H1 (cell line): ENCODE measurements at regions not wholly inside any gene's neighbourhood (a gene's known extent, or its start where the extent isn't known, plus 50 kb on each side); places are given as distances from the start of the nearest gene placed in this dataset.

Experiments
- CTCF ChIA-PET: fragments of 300-600 bp; sonication (Branson Sonifier 250); formaldehyde crosslinking; loops from one replicate; lab custom pipeline; 2021; ENCODE audit not compliant: partially characterized antibody; lab: Charles Lee
- POLR2A ChIA-PET: fragments of 300-600 bp; sonication (Branson Sonifier 250); formaldehyde crosslinking; loops from one replicate; lab custom pipeline; 2021; ENCODE audit warnings: inconsistent platforms; ENCODE audit not compliant: partially characterized antibody; lab: Charles Lee
- DNase-seq, 2 experiments: peaks; one replicate each; pipeline versions ENCODE4 v3.0.0 to v3.0.0-alpha.2; 2010 to 2022; ENCODE audit warnings: low spot score in 2 of 2, low read depth in 1 of 2, mixed read lengths in 1 of 2
- FAIRE-seq: peaks from 2 replicates; lab custom pipeline; 2011; peaks lifted over from hg19 to GRCh38; lab: Jason Lieb, UNC
- H2AFZ ChIP-seq: 2 replicates; pipeline ENCODE4 v1.8.1; 2012; ENCODE audit warnings: low read length, inconsistent platforms
- H2AK5ac ChIP-seq: 2 replicates; pipeline ENCODE4 v1.6.1; 2013; ENCODE audit warnings: low read depth, low read length
- H2BK120ac ChIP-seq: replicated peaks from 2 replicates; pipeline ENCODE3; 2013; ENCODE audit warnings: low read depth, low read length, inconsistent platforms
- H2BK12ac ChIP-seq: 2 replicates; pipeline ENCODE4 v1.6.1; 2013; ENCODE audit warnings: low read depth, low read length
- H2BK15ac ChIP-seq: 2 replicates; pipeline ENCODE4 v1.6.1; 2013; ENCODE audit warnings: low read length
- H2BK20ac ChIP-seq: 2 replicates; pipeline ENCODE4 v1.6.1; 2013; ENCODE audit warnings: low read length
- H2BK5ac ChIP-seq: 2 replicates; pipeline ENCODE4 v1.6.1; 2013; ENCODE audit warnings: low read depth, low read length
- H3K14ac ChIP-seq: 2 replicates; pipeline ENCODE4 v1.6.1; 2013; ENCODE audit warnings: inconsistent platforms; ENCODE audit not compliant: insufficient read length
- H3K18ac ChIP-seq: 2 replicates; pipeline ENCODE4 v1.6.1; 2013; ENCODE audit warnings: low read length; ENCODE audit errors: extremely low read depth
- H3K23ac ChIP-seq: 2 replicates; pipeline ENCODE4 v1.6.1; 2013; ENCODE audit warnings: inconsistent platforms; ENCODE audit not compliant: insufficient read length
- H3K23me2 ChIP-seq: 2 replicates; pipeline ENCODE4 v1.6.1; 2013; ENCODE audit warnings: low read depth, low read length
- H3K27ac ChIP-seq: 2 replicates; pipeline ENCODE4 v1.6.1; 2011; ENCODE audit warnings: low read depth, low read length, inconsistent platforms
- H3K27me3 ChIP-seq, 4 experiments: replicated peaks in 1 of 4; 1 replicate in 1 of 4; 2 replicates in 3 of 4; pipeline versions ENCODE4 v1.6.1 to v1.8.1; 2011 to 2013; ENCODE audit warnings: low read length in 3 of 4, mild to moderate bottlenecking in 3 of 4, inconsistent platforms in 2 of 4, mixed read lengths in 2 of 4, moderate library complexity in 1 of 4; ENCODE audit not compliant: control insufficient read depth in 3 of 4, insufficient read depth in 3 of 4; ENCODE audit errors: extremely low read depth in 1 of 4
- H3K36me3 ChIP-seq, 4 experiments: 2 replicates each; pipeline versions ENCODE4 v1.6.1 to v1.8.1; 2011 to 2013; ENCODE audit warnings: mild to moderate bottlenecking in 4 of 4, low read length in 3 of 4, moderate library complexity in 2 of 4, control low read depth in 1 of 4, inconsistent platforms in 1 of 4; ENCODE audit not compliant: insufficient read depth in 4 of 4, control insufficient read depth in 2 of 4
- H3K4ac ChIP-seq: replicated peaks from 2 replicates; pipeline ENCODE3; 2013; ENCODE audit warnings: low read length, low read depth, mixed read lengths, inconsistent platforms; ENCODE audit not compliant: insufficient read length
- H3K4me1 ChIP-seq, 4 experiments: replicated peaks in 1 of 4; 1 replicate in 1 of 4; 2 replicates in 3 of 4; pipeline versions ENCODE4 v1.6.1 to v1.8.1; 2011 to 2013; ENCODE audit warnings: low read length in 3 of 4, inconsistent platforms in 2 of 4, mixed read lengths in 1 of 4; ENCODE audit not compliant: insufficient read depth in 4 of 4, control insufficient read depth in 3 of 4
- H3K4me2 ChIP-seq, 2 experiments: 2 replicates each; pipeline versions ENCODE4 v1.6.1 to v1.8.1; 2011 to 2013; ENCODE audit warnings: low read depth in 2 of 2, low read length in 2 of 2, control low read depth in 1 of 2, inconsistent platforms in 1 of 2, mild to moderate bottlenecking in 1 of 2; ENCODE audit not compliant: insufficient read depth in 1 of 2
- H3K4me3 ChIP-seq, 4 experiments: fragments of 200-600, 300-600 bp in 1 of 4; sonication (generic), shearing (Covaris generic), sonication (Bioruptor Twin) in 1 of 4; 2 replicates each; pipeline versions ENCODE4 v1.5.1 to v1.8.1; 2011 to 2016; ENCODE audit warnings: low read length in 4 of 4, low read depth in 3 of 4, control low read depth in 2 of 4, inconsistent platforms in 2 of 4, mild to moderate bottlenecking in 2 of 4, mixed read lengths in 1 of 4, moderate library complexity in 1 of 4; ENCODE audit not compliant: insufficient read depth in 2 of 4; ENCODE audit errors: extremely low read depth in 1 of 4
- H3K56ac ChIP-seq: replicated peaks from 2 replicates; pipeline ENCODE3; 2013; ENCODE audit warnings: low read depth, mild to moderate bottlenecking, mixed read lengths, low read length, inconsistent platforms; ENCODE audit not compliant: insufficient read length
- H3K79me1 ChIP-seq: 2 replicates; pipeline ENCODE4 v1.6.1; 2013; ENCODE audit warnings: low read depth, low read length, control low read depth
- H3K79me2 ChIP-seq, 2 experiments: 2 replicates each; pipeline versions ENCODE4 v1.6.1 to v1.8.1; 2012 to 2013; ENCODE audit warnings: low read length in 2 of 2, mild to moderate bottlenecking in 2 of 2, inconsistent platforms in 1 of 2; ENCODE audit not compliant: insufficient read depth in 2 of 2, control insufficient read depth in 1 of 2
- H3K9ac ChIP-seq, 4 experiments: replicated peaks in 1 of 4; 1 replicate in 1 of 4; 2 replicates in 3 of 4; pipeline versions ENCODE4 v1.6.1 to v1.8.1; 2011 to 2013; ENCODE audit warnings: low read depth in 3 of 4, low read length in 3 of 4, control low read depth in 2 of 4, mild to moderate bottlenecking in 2 of 4, moderate library complexity in 2 of 4, inconsistent platforms in 1 of 4; ENCODE audit errors: extremely low read depth in 1 of 4
- H3K9me3 ChIP-seq, 2 experiments: 2 replicates each; pipeline versions ENCODE4 v1.6.1 to v1.8.1; 2012 to 2013; ENCODE audit warnings: mild to moderate bottlenecking in 2 of 2, moderate library complexity in 2 of 2, control low read depth in 1 of 2, inconsistent platforms in 1 of 2, low read depth in 1 of 2, low read length in 1 of 2, mixed read lengths in 1 of 2; ENCODE audit not compliant: insufficient read depth in 2 of 2
- H4K20me1 ChIP-seq, 2 experiments: replicated peaks in 1 of 2; 2 replicates each; pipeline versions ENCODE3 to v1.8.1; 2011 to 2013; ENCODE audit warnings: inconsistent platforms in 2 of 2, low read length in 2 of 2, mild to moderate bottlenecking in 1 of 2; ENCODE audit not compliant: insufficient read depth in 2 of 2, control insufficient read depth in 1 of 2
- H4K5ac ChIP-seq: 2 replicates; pipeline ENCODE4 v1.6.1; 2013; ENCODE audit warnings: low read length, low read depth, mixed read lengths, inconsistent platforms; ENCODE audit not compliant: insufficient read length
- H4K8ac ChIP-seq: 2 replicates; pipeline ENCODE4 v1.8.0; 2013; ENCODE audit warnings: mild to moderate bottlenecking, moderate library complexity, low read length, inconsistent platforms; ENCODE audit not compliant: insufficient read depth; ENCODE audit errors: extremely low read depth
- H4K91ac ChIP-seq: replicated peaks from 2 replicates; pipeline ENCODE3; 2013; ENCODE audit warnings: low read length, mixed read lengths, inconsistent platforms; ENCODE audit not compliant: insufficient read length
- CBX8 ChIP-seq: fragments of 300-800, 300-1000 bp; sonication (generic); IDR thresholded peaks from 2 replicates; pipeline ENCODE4 v1.7.1; 2016; ENCODE audit warnings: low read depth, low read length, borderline replicate concordance
- EP300 ChIP-seq, 2 experiments: IDR thresholded peaks; 1 replicate in 1 of 2; 2 replicates in 1 of 2; pipeline ENCODE4 v1.6.1; 2011 to 2012; ENCODE audit warnings: low read depth in 2 of 2, low read length in 2 of 2, mild to moderate bottlenecking in 2 of 2, borderline replicate concordance in 1 of 2, inconsistent platforms in 1 of 2, moderate library complexity in 1 of 2
- PHF8 ChIP-seq: fragments of 200-600 bp; sonication (generic); conservative IDR thresholded peaks from 2 replicates; pipeline ENCODE4 v1.7.1; 2012; ENCODE audit warnings: low read depth, mild to moderate bottlenecking, inconsistent platforms, low read length, moderate library complexity
- RBBP5 ChIP-seq: IDR thresholded peaks from 2 replicates; pipeline ENCODE4 v1.7.1; 2012; ENCODE audit warnings: low read depth, mild to moderate bottlenecking, inconsistent platforms, low read length, moderate library complexity, borderline replicate concordance
- RXRA ChIP-seq: IDR thresholded peaks from 2 replicates; pipeline ENCODE4 v1.6.1; 2011; ENCODE audit warnings: low read depth, mild to moderate bottlenecking, low read length, moderate library complexity; ENCODE audit not compliant: insufficient read depth
- SP1 ChIP-seq: IDR thresholded peaks from 2 replicates; pipeline ENCODE4 v1.6.1; 2011; ENCODE audit warnings: low read depth, low read length
- TAF7 ChIP-seq: optimal IDR thresholded peaks from 2 replicates; pipeline ENCODE3; 2011; ENCODE audit warnings: low read depth, mild to moderate bottlenecking, inconsistent platforms, low read length, moderate library complexity, borderline replicate concordance
- WGBS, 2 experiments: shearing (Covaris generic) in 1 of 2; methylation state at CpG; one replicate each; pipeline versions ENCODE4 v1.1.6 to v1.1.7; 2013 to 2015; ENCODE audit warnings: low lambda C conversion rate in 2 of 2, mixed read lengths in 2 of 2, inconsistent platforms in 1 of 2, low coverage in 1 of 2, missing lambda C conversion rate in 1 of 2; ENCODE audit not compliant: insufficient replicate concordance in 2 of 2, insufficient coverage in 1 of 2, insufficient read length in 1 of 2; ENCODE audit errors: extremely low coverage in 1 of 2, missing lambda C conversion rate in 1 of 2; 5-methylcytosine and 5-hydroxymethylcytosine counted together
- TF ChIP-seq, protein P1 (sequence below), 3 experiments: IDR thresholded peaks; 1 replicate in 2 of 3; 2 replicates in 1 of 3; pipeline versions ENCODE4 v1.5.1 to v1.6.1; 2011; ENCODE audit warnings: low read length in 3 of 3, mild to moderate bottlenecking in 3 of 3, inconsistent platforms in 2 of 3, low read depth in 1 of 3, moderate library complexity in 1 of 3; ENCODE audit not compliant: insufficient read depth in 1 of 3; ENCODE audit errors: control extremely low read depth in 1 of 3

DNA sequence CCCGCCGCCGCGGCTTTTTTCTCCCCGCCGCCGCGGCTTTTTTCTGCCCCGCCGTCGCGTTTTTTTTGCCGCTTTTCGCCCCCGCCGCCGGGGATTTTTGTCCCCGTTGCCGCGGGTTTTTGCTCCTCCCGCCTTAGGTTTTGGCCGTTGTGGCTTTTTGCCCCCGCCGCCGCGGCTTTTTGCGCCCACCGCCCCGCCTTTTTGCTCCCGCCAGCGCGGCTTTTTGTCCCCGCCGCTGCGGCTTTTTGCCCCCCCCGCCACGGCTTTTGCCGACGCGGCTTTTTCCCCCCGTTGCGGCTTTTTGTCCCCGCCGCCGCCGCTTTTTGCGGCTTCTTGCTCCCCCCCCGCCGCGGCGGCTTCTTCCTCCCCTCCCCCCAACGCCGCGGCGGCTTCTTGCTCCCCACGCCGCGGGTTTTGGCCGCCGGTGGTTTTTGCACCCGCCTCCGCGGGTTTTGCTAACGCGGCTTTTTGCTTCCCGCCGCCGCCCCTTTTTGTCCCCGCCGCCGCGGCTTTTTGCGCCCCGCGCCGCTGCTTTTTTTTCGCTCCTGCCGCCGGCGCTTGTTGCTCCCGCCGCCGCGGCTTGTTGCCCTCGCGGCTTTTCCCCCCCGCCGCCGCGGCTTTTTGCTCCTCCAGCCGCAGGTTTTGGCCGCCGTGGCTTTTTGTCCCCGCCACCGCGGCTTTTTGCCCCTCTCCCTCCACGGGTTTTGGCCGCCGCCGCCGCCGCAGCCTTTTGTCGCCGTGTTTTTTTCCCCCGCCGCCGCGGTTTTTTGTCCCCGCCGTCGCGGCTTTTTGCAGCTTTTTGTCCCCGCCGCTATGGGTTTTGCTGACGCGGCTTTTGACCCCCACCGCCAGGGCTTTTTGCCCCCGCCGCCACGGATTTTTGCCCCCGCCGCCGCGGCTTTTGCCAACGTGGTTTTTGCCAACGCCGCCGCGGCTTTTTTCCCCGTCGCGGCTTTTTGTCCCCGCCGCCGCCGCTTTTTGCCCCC lies 150.3 kb downstream of the KCNJ18 start:
- no peak overlapping the region for H3K9ac ChIP-seq
- H3K4me2 ChIP-seq, result no peak overlapping the region
- no peak overlapping the region for H2BK120ac ChIP-seq
- no peak overlapping the region for H3K4me3 ChIP-seq
- no peaks in the 10 kb centered on the region; a peak in 1 of 8 replicates for H3K36me3 ChIP-seq
- DNase-seq (no peak), FAIRE-seq (no peak)
- no peak overlapping the region for H3K27ac ChIP-seq
- H3K18ac ChIP-seq, result no peak overlapping the region
- H3K23ac ChIP-seq, result no peak overlapping the region
- no peak overlapping the region for H2BK5ac ChIP-seq
- H3K4me1 ChIP-seq, result no peaks in the 10 kb centered on the region
- H2BK12ac ChIP-seq, result no peak overlapping the region
- no peak overlapping the region for H2BK15ac ChIP-seq
- no peaks in the 10 kb centered on the region for H3K79me1 ChIP-seq
- no peak overlapping the region for H3K14ac ChIP-seq
- CTCF ChIA-PET, result no interaction called here
- H3K56ac ChIP-seq, result no peak overlapping the region
- 82% methylated on average over 18 of the region's 136 CpGs; no CpG with 5 or more reads in 1 of the 2 experiments for WGBS, 2 experiments
- no peaks in the 10 kb centered on the region for H3K79me2 ChIP-seq
- no peaks in the 10 kb centered on the region for H4K20me1 ChIP-seq
- no peak overlapping the region for H4K91ac ChIP-seq
- TF ChIP-seq TAF7 (no peak), PHF8 (no peak), RXRA (no peak), EP300 (IDR thresholded peaks at IDR 0.05; ENCODE audit: borderline replicate concordance in 1 of 2, low read depth in 2 of 2, low read length in 2 of 2) (no peak), SP1 (no peak), RBBP5 (no peak), CBX8 (no peak)
- TF ChIP-seq, protein P1, sequence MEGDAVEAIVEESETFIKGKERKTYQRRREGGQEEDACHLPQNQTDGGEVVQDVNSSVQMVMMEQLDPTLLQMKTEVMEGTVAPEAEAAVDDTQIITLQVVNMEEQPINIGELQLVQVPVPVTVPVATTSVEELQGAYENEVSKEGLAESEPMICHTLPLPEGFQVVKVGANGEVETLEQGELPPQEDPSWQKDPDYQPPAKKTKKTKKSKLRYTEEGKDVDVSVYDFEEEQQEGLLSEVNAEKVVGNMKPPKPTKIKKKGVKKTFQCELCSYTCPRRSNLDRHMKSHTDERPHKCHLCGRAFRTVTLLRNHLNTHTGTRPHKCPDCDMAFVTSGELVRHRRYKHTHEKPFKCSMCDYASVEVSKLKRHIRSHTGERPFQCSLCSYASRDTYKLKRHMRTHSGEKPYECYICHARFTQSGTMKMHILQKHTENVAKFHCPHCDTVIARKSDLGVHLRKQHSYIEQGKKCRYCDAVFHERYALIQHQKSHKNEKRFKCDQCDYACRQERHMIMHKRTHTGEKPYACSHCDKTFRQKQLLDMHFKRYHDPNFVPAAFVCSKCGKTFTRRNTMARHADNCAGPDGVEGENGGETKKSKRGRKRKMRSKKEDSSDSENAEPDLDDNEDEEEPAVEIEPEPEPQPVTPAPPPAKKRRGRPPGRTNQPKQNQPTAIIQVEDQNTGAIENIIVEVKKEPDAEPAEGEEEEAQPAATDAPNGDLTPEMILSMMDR (IDR thresholded peaks at IDR 0.05; ENCODE audit: control extremely low read depth in 1 of 3, insufficient read depth in 1 of 3, low read depth in 1 of 3, low read length in 3 of 3), result no peak
- H3K4ac ChIP-seq, result no peak overlapping the region
- H2AK5ac ChIP-seq, result no peak overlapping the region
- H3K23me2 ChIP-seq, result no peaks in the 10 kb centered on the region
- H4K8ac ChIP-seq, result no peak overlapping the region
- no peak overlapping the region for H4K5ac ChIP-seq
- H2AFZ ChIP-seq, result no peak overlapping the region
- peaks cover 0 to 43% of the 10 kb centered on the region in 2 experiments; a peak in 3 of 4 replicates for H3K9me3 ChIP-seq
- H3K27me3 ChIP-seq, result no peaks in the 10 kb centered on the region
- H2BK20ac ChIP-seq, result no peak overlapping the region
- POLR2A ChIA-PET, result no interaction called here
